Astrocyte (in vitro differentiated cells and primary cell): ENCODE measurements at regions not wholly inside any gene's neighbourhood (a gene's known extent, or its start where the extent isn't known, plus 50 kb on each side); places are given as distances from the start of the nearest gene placed in this dataset.
"Not testable (repeated sequence)": the region's sequence is repeated elsewhere in the genome, so short reads cannot be mapped to it uniquely, and the experiment has no call there.

Source experiments
- CTCF ChIP-seq: IDR thresholded peaks from 2 replicates; pipeline ENCODE4 v1.5.1; 2011; ENCODE audit warnings: low read depth, mild to moderate bottlenecking, inconsistent platforms, low read length, moderate library complexity; ENCODE audit not compliant: insufficient read depth
- EZH2 ChIP-seq: IDR thresholded peaks from 2 replicates; pipeline ENCODE4 v1.6.1; 2012; ENCODE audit warnings: mild to moderate bottlenecking, low read length, inconsistent platforms; ENCODE audit not compliant: insufficient read depth

GRCh38 chr6:58011954-58012600 lies 694.6 kb downstream of the PRIM2 start:
- TF ChIP-seq CTCF, EZH2: not testable (repeated sequence)
